ENCODE measurements at regions not wholly inside any gene's neighbourhood (a gene's known extent, or its start where the extent isn't known, plus 50 kb on each side); places are given as distances from the start of the nearest gene placed in this dataset.

GRCh38 chr4:22987870-22988269 is 295.1 kb downstream of the GBA3 start:
- TF ChIP-seq POLR2A (IDR thresholded peaks at IDR 0.05; ENCODE audit: low read depth, low read length) (no peak), TAF1 (IDR thresholded peaks at IDR 0.05; ENCODE audit: low read depth, low read length) (no peak), POLR2AphosphoS5 (IDR thresholded peaks at IDR 0.05; ENCODE audit: low read depth, low read length) (no peak), SPI1 (IDR thresholded peaks at IDR 0.05; ENCODE audit: low read depth, low read length) (no peak)

All from GM12891 (cell line).